MM.1S (cell line): ENCODE measurements at regions not wholly inside any gene's neighbourhood (a gene's known extent, or its start where the extent isn't known, plus 50 kb on each side); places are given as distances from the start of the nearest gene placed in this dataset.

Experiments
- CTCF ChIP-seq: fragments of 300-600 bp; sonication (generic); IDR thresholded peaks from 2 replicates; pipeline ENCODE4 v1.5.1; 2016; ENCODE audit warnings: antibody characterized with exemption, low read length, mixed read lengths
- EZH2 ChIP-seq: fragments of 300-600 bp; sonication (generic); optimal IDR thresholded peaks from 2 replicates; pipeline ENCODE3; 2017; ENCODE audit warnings: low read depth, mild to moderate bottlenecking, antibody characterized with exemption, low read length, mixed read lengths
- EZH2phosphoT487 ChIP-seq: fragments of 300-600 bp; sonication (generic); IDR thresholded peaks from 2 replicates; pipeline ENCODE4 v1.6.1; 2018; ENCODE audit warnings: antibody characterized with exemption, low read length

GRCh38 chr12:11500188-11500860, 105.0 kb upstream of the PRB2 start:
- TF ChIP-seq EZH2phosphoT487 (no peak), CTCF (no peak), EZH2 (no peak)
